ENCODE measurements at regions not wholly inside any gene's neighbourhood (a gene's known extent, or its start where the extent isn't known, plus 50 kb on each side); places are given as distances from the start of the nearest gene placed in this dataset.
A peak's percentile ranks its signal among the peaks of the same experiment; 100 is the strongest.

GRCh38 chr12:39112064-39112463 lies 206.7 kb upstream of the CPNE8 start:
- no peak for FAIRE-seq
- TF ChIP-seq CTCF (IDR thresholded peaks at IDR 0.05; ENCODE audit: insufficient read depth, missing control alignments) = no peak
- no peak for DNase-seq (ENCODE audit: insufficient read length, low spot score)

GRCh38 chr12:39105111-39105510 lies 199.7 kb upstream of the CPNE8 start:
- no peak for FAIRE-seq
- no peak for TF ChIP-seq CTCF (IDR thresholded peaks at IDR 0.05; ENCODE audit: insufficient read depth, missing control alignments)
- no peak for DNase-seq (ENCODE audit: insufficient read length, low spot score)

- FAIRE-seq = peak; percentile 94
- peak; percentile 84 for TF ChIP-seq CTCF (IDR thresholded peaks at IDR 0.05; ENCODE audit: insufficient read depth, missing control alignments)
- DNase-seq (ENCODE audit: insufficient read length, low spot score) = peak; percentile 27
Observed at GRCh38 chr12:39103552-39104165, 198.3 kb upstream of the CPNE8 start.

GRCh38 chr12:39102474-39103209 lies 197.3 kb upstream of the CPNE8 start:
- no peak for FAIRE-seq
- no peak for TF ChIP-seq CTCF (IDR thresholded peaks at IDR 0.05; ENCODE audit: insufficient read depth, missing control alignments)

GRCh38 chr12:39095636-39096330 lies 190.4 kb upstream of the CPNE8 start:
- DNase-seq (ENCODE audit: insufficient read length, low spot score) = no peak
- TF ChIP-seq CTCF (IDR thresholded peaks at IDR 0.05; ENCODE audit: insufficient read depth, missing control alignments) = no peak
- FAIRE-seq = no peak

More at GRCh38 chr12:39102474-39103209, 197.3 kb upstream of the CPNE8 start:
- no peak for DNase-seq (ENCODE audit: insufficient read length, low spot score)

GRCh38 chr12:39081910-39082309 lies 176.5 kb upstream of the CPNE8 start:
- FAIRE-seq (no peak), DNase-seq (ENCODE audit: insufficient read length, low spot score) (no peak)
- no peak for TF ChIP-seq CTCF (IDR thresholded peaks at IDR 0.05; ENCODE audit: insufficient read depth, missing control alignments)
